ENCODE measurements at regions not wholly inside any gene's neighbourhood (a gene's known extent, or its start where the extent isn't known, plus 50 kb on each side); places are given as distances from the start of the nearest gene placed in this dataset.

GRCh38 chr5:93156566-93156965 lies 424.5 kb downstream of the NR2F1-AS1 start:
- TF ChIP-seq CTCF (IDR thresholded peaks at IDR 0.05; ENCODE audit: low read depth, low read length, poor library complexity, severe bottlenecking) = no peak
- TF ChIP-seq EZH2phosphoT487 (IDR thresholded peaks at IDR 0.05; ENCODE audit: borderline replicate concordance, low read length) = no peak

All from DOHH2 (cell line).